ENCODE measurements at regions not wholly inside any gene's neighbourhood (a gene's known extent, or its start where the extent isn't known, plus 50 kb on each side); places are given as distances from the start of the nearest gene placed in this dataset.

- Mint-ChIP-seq H3K36me3 (no peaks in the 10 kb centered on the region), H3K4me1 (no peaks in the 10 kb centered on the region), H3K27me3 (peaks cover 7 to 12% of the 10 kb centered on the region in 2 donors), H3K4me3 (no peak overlapping the region), H3K27ac (no peak overlapping the region), H3K9me3 (no peaks in the 10 kb centered on the region)
- Histone ChIP-seq H3K4me1 (ENCODE audit: control insufficient read depth in 1 of 2, extremely low read depth in 1 of 2, insufficient read depth in 2 of 2, low read length in 2 of 2) (no peaks in the 10 kb centered on the region), H3K27ac (ENCODE audit: low read length) (no peak overlapping the region), H3K9me3 (no peaks in the 10 kb centered on the region), H3K4me3 (ENCODE audit: control insufficient read depth in 1 of 2, extremely low read depth in 1 of 2, low read length in 1 of 2) (no peak overlapping the region), H3K36me3 (ENCODE audit: control insufficient read depth in 2 of 2, extremely low read depth in 1 of 2, insufficient read depth in 1 of 2, low read length in 1 of 2) (no peaks in the 10 kb centered on the region), H3K27me3 (replicated peaks in 1 of 2; ENCODE audit: control insufficient read depth in 2 of 2, extremely low read depth in 1 of 2, insufficient read depth in 2 of 2, low read length in 1 of 2) (peaks cover 2 to 4% of the 10 kb centered on the region in 2 experiments)
- POLR2A ChIA-PET, result no interaction called here
- CTCF ChIA-PET, result no interaction called here
- no peak for ATAC-seq (replicated peaks in 1 of 4)
- DNase-seq, result no peak
- 91% methylated on average over 7 of the region's 7 CpGs for WGBS (ENCODE audit: insufficient coverage)
Measured at GRCh38 chr16:24677388-24677787, 52.1 kb upstream of the TNRC6A start.

Measured in T-cell (primary cell).